DND-41 (cell line): ENCODE measurements at regions not wholly inside any gene's neighbourhood (a gene's known extent, or its start where the extent isn't known, plus 50 kb on each side); places are given as distances from the start of the nearest gene placed in this dataset.
"Not testable (repeated sequence)": the region's sequence is repeated elsewhere in the genome, so short reads cannot be mapped to it uniquely, and the experiment has no call there.

Experiments used
- EZH2 ChIP-seq: IDR thresholded peaks from 3 replicates; pipeline ENCODE4 v1.6.1; 2012; ENCODE audit warnings: borderline replicate concordance, low read depth, mild to moderate bottlenecking, moderate library complexity, low read length, inconsistent platforms; ENCODE audit not compliant: severe bottlenecking
- TF ChIP-seq, protein P1 (sequence below): IDR thresholded peaks from 2 replicates; pipeline ENCODE4 v1.5.1; 2012; ENCODE audit warnings: borderline replicate concordance, low read length, moderate library complexity, mild to moderate bottlenecking; ENCODE audit not compliant: poor library complexity, severe bottlenecking; ENCODE audit errors: extremely low read depth

- TF ChIP-seq, protein P1, sequence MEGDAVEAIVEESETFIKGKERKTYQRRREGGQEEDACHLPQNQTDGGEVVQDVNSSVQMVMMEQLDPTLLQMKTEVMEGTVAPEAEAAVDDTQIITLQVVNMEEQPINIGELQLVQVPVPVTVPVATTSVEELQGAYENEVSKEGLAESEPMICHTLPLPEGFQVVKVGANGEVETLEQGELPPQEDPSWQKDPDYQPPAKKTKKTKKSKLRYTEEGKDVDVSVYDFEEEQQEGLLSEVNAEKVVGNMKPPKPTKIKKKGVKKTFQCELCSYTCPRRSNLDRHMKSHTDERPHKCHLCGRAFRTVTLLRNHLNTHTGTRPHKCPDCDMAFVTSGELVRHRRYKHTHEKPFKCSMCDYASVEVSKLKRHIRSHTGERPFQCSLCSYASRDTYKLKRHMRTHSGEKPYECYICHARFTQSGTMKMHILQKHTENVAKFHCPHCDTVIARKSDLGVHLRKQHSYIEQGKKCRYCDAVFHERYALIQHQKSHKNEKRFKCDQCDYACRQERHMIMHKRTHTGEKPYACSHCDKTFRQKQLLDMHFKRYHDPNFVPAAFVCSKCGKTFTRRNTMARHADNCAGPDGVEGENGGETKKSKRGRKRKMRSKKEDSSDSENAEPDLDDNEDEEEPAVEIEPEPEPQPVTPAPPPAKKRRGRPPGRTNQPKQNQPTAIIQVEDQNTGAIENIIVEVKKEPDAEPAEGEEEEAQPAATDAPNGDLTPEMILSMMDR, result not testable (repeated sequence)
- TF ChIP-seq EZH2, result not testable (repeated sequence)
Measured at GRCh38 chr5:92199035-92199434, 815.9 kb upstream of the ARRDC3 start.
